HCT116 (cell line): ENCODE measurements at regions not wholly inside any gene's neighbourhood (a gene's known extent, or its start where the extent isn't known, plus 50 kb on each side); places are given as distances from the start of the nearest gene placed in this dataset.

ENCODE experiments used
- ATAC-seq: fragments of 200-7000 bp; cut with Tn5 transposase; 2 replicates; pipeline ENCODE4 v1.9.1; 2020; ENCODE audit warnings: mild to moderate bottlenecking, moderate library complexity
- BruUV-seq: library from RNA; stranded (reverse); fragments of 400-500 nt; replicated peaks from 2 replicates; lab custom pipeline; 2021; lab: Mats Ljungman, UMichigan
- CTCF ChIA-PET: fragments of 300-600 bp; sonication (Branson Sonifier 250); formaldehyde crosslinking; loops from one replicate; lab custom pipeline; 2021; ENCODE audit warnings: antibody characterized with exemption; lab: Charles Lee
- POLR2A ChIA-PET: fragments of 300-600, 350-600 bp; sonication (Branson Sonifier 250); formaldehyde crosslinking; loops from one replicate; lab custom pipeline; 2021; ENCODE audit warnings: antibody characterized with exemption; lab: Charles Lee
- RAD21 ChIA-PET, 2 experiments: fragments of 300-600 bp; sonication (Branson Sonifier 250); formaldehyde crosslinking; loops; one replicate each; lab custom pipeline; 2023; ENCODE audit warnings: low total read pairs in 2 of 2; ENCODE audit not compliant: uncharacterized antibody in 2 of 2, unreplicated experiment in 2 of 2, low non-redundant PET in 1 of 2; lab: Charles Lee
- DNase-seq: peaks from one replicate; pipeline ENCODE4 v3.0.0-alpha.2; 2010; ENCODE audit warnings: low read depth, low spot score
- H2AFZ ChIP-seq: fragments of 200-600 bp; shearing (Covaris generic), sonication (generic); 2 replicates; pipeline ENCODE4 v1.6.1; 2017; ENCODE audit warnings: low read depth, mixed run types, mixed read lengths, antibody characterized with exemption, low read length; ENCODE audit not compliant: poor library complexity, severe bottlenecking
- H3K27ac ChIP-seq: 2 replicates; pipeline ENCODE4 v1.5.1; 2012; ENCODE audit warnings: low read depth, low read length
- H3K27me3 ChIP-seq: fragments of 200-600 bp; sonication (generic); 2 replicates; pipeline ENCODE4 v1.6.1; 2016; ENCODE audit warnings: mixed run types, low read length, mixed read lengths; ENCODE audit not compliant: insufficient read depth
- H3K36me3 ChIP-seq, 2 experiments: fragments of 200-500 bp in 1 of 2; fragments of 200-600 bp in 1 of 2; sonication (Bioruptor generic) in 1 of 2; sonication (generic) in 1 of 2; 2 replicates each; pipeline versions ENCODE4 v1.5.1 to v1.6.1; 2014 to 2016; ENCODE audit warnings: low read length in 2 of 2, inconsistent platforms in 1 of 2, mixed read lengths in 1 of 2, mixed run types in 1 of 2; ENCODE audit not compliant: insufficient read depth in 2 of 2, control insufficient read depth in 1 of 2
- H3K4me1 ChIP-seq, 2 experiments: fragments of 200-600 bp in 1 of 2; sonication (generic) in 1 of 2; 2 replicates each; pipeline versions ENCODE4 v1.5.1 to v1.6.1; 2012 to 2017; ENCODE audit warnings: low read length in 2 of 2, inconsistent platforms in 1 of 2, mild to moderate bottlenecking in 1 of 2, mixed read lengths in 1 of 2, mixed run types in 1 of 2, moderate library complexity in 1 of 2; ENCODE audit not compliant: insufficient read depth in 2 of 2, control insufficient read depth in 1 of 2
- H3K4me2 ChIP-seq: fragments of 200-600 bp; sonication (generic); 2 replicates; pipeline ENCODE4 v1.6.1; 2017; ENCODE audit warnings: mixed run types, low read length, mixed read lengths
- H3K4me3 ChIP-seq, 2 experiments: fragments of 200-600 bp in 1 of 2; sonication (generic) in 1 of 2; replicated peaks in 1 of 2; 2 replicates each; pipeline ENCODE4 v1.5.1; 2011 to 2016; ENCODE audit warnings: low read length in 2 of 2, control low read depth in 1 of 2, low read depth in 1 of 2, mild to moderate bottlenecking in 1 of 2, mixed read lengths in 1 of 2, mixed run types in 1 of 2
- H3K79me2 ChIP-seq: fragments of 200-600 bp; sonication (generic); 2 replicates; pipeline ENCODE4 v1.6.1; 2017; ENCODE audit warnings: mild to moderate bottlenecking, mixed run types, low read length, moderate library complexity, mixed read lengths; ENCODE audit not compliant: insufficient read depth
- H3K9ac ChIP-seq: fragments of 200-600 bp; sonication (generic); 2 replicates; pipeline ENCODE4 v1.6.1; 2016; ENCODE audit warnings: low read length, mixed read lengths
- H3K9me2 ChIP-seq: fragments of 200-600 bp; sonication (generic), shearing (Covaris generic); 2 replicates; pipeline ENCODE4 v1.6.1; 2017; ENCODE audit warnings: mixed run types, mild to moderate bottlenecking, moderate library complexity; ENCODE audit not compliant: insufficient read depth
- H3K9me3 ChIP-seq, 2 experiments: fragments of 200-500 bp in 1 of 2; fragments of 200-600 bp in 1 of 2; sonication (Bioruptor generic) in 1 of 2; sonication (generic) in 1 of 2; 2 replicates each; pipeline ENCODE4 v1.6.1; 2014 to 2017; ENCODE audit warnings: low read length in 2 of 2, mixed read lengths in 2 of 2, inconsistent platforms in 1 of 2, low read depth in 1 of 2, mild to moderate bottlenecking in 1 of 2, mixed run types in 1 of 2, moderate library complexity in 1 of 2; ENCODE audit not compliant: control insufficient read depth in 1 of 2, insufficient read depth in 1 of 2
- H4K20me1 ChIP-seq: fragments of 200-600 bp; sonication (generic), shearing (Covaris generic); 2 replicates; pipeline ENCODE4 v1.6.1; 2017; ENCODE audit warnings: mixed run types, mild to moderate bottlenecking, moderate library complexity; ENCODE audit not compliant: insufficient read depth
- CBX3 ChIP-seq: IDR thresholded peaks from 2 replicates; pipeline ENCODE4 v1.6.1; 2012; ENCODE audit warnings: low read depth
- CEBPB ChIP-seq: IDR thresholded peaks from 2 replicates; pipeline ENCODE4 v1.6.1; 2012; ENCODE audit warnings: low read depth
- EGR1 ChIP-seq: IDR thresholded peaks from 2 replicates; pipeline ENCODE4 v1.6.1; 2012; ENCODE audit warnings: low read depth
- EZH2 ChIP-seq: fragments of 200-600 bp; sonication (generic); IDR thresholded peaks from 2 replicates; pipeline ENCODE4 v1.6.1; 2017; ENCODE audit warnings: antibody characterized with exemption, mixed run types
- EZH2phosphoT487 ChIP-seq: fragments of 200-600 bp; IDR thresholded peaks from 2 replicates; pipeline ENCODE4 v1.6.1; 2018; ENCODE audit warnings: antibody characterized with exemption, borderline replicate concordance
- FOSL1 ChIP-seq: IDR thresholded peaks from 2 replicates; pipeline ENCODE4 v1.6.1; 2012; ENCODE audit warnings: low read depth
- JUND ChIP-seq: IDR thresholded peaks from 2 replicates; pipeline ENCODE4 v1.6.1; 2012
- POLR2A ChIP-seq: IDR thresholded peaks from 2 replicates; pipeline ENCODE4 v1.7.0; 2011; ENCODE audit warnings: borderline replicate concordance; ENCODE audit not compliant: insufficient read depth, insufficient read length; ENCODE audit errors: extremely low read depth
- SIN3A ChIP-seq: IDR thresholded peaks from 2 replicates; pipeline ENCODE4 v1.6.1; 2012; ENCODE audit warnings: low read depth
- SP1 ChIP-seq: IDR thresholded peaks from 2 replicates; pipeline ENCODE4 v1.6.1; 2012; ENCODE audit warnings: low read depth
- SRF ChIP-seq: IDR thresholded peaks from 2 replicates; pipeline ENCODE4 v1.6.1; 2012; ENCODE audit warnings: low read depth
- TCF7L2 ChIP-seq: IDR thresholded peaks from 2 replicates; pipeline ENCODE4 v1.7.0; 2011; ENCODE audit warnings: borderline replicate concordance, inconsistent platforms; ENCODE audit not compliant: insufficient read depth, insufficient read length; ENCODE audit errors: extremely low read depth
- YY1 ChIP-seq: IDR thresholded peaks from 2 replicates; pipeline ENCODE4 v1.6.1; 2011; ENCODE audit warnings: low read length, low read depth, moderate library complexity, mild to moderate bottlenecking; ENCODE audit not compliant: insufficient replicate concordance; ENCODE audit errors: extremely low read depth
- ZNF274 ChIP-seq: fragments of 200-500 bp; sonication (Bioruptor generic); IDR thresholded peaks from 2 replicates; pipeline ENCODE4 v1.6.1; 2014; ENCODE audit warnings: mild to moderate bottlenecking, low read depth, low read length, inconsistent platforms
- intact Hi-C: fragments of 100-400 bp; cut with micrococcal nuclease; formaldehyde crosslinking; loops from 2 replicates; pipeline ENCODE4 v1.10.0; 2022
- TF ChIP-seq, protein P1 (sequence below), 3 experiments: fragments of 200-600 bp in 1 of 3; sonication (generic) in 1 of 3; IDR thresholded peaks in 2 of 3; conservative IDR thresholded peaks in 1 of 3; 2 replicates each; pipeline ENCODE4 v1.5.1; 2012 to 2017; ENCODE audit warnings: low read depth in 2 of 3, low read length in 2 of 3, antibody characterized with exemption in 1 of 3, borderline replicate concordance in 1 of 3, control low read depth in 1 of 3, mild to moderate bottlenecking in 1 of 3, mixed read lengths in 1 of 3, mixed run types in 1 of 3, moderate library complexity in 1 of 3; ENCODE audit not compliant: insufficient read depth in 1 of 3
- TF ChIP-seq, protein P2 (sequence below): IDR thresholded peaks from 2 replicates; pipeline ENCODE4 v1.6.1; 2012; ENCODE audit warnings: low read depth

DNA sequence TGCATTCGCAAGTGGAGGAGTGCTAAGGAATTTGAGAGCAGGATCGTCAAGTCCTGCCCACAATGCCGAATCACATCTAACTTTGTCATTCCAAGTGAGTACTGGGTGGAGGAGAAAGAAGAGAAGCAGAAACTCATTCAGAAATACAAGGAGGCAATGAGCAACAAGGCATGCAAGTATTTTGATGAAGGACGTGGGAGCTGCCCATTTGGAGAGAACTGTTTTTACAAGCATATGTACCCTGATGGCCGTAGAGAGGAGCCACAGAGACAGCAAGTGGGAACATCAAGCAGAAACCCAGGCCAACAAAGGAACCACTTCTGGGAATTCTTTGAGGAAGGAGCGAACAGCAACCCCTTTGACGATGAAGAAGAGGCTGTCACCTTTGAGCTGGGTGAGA, 100.2 kb upstream of the MED14 start:
- no peak overlapping the region for H3K4me3 ChIP-seq
- H3K9ac ChIP-seq, result no peak overlapping the region
- H3K4me1 ChIP-seq, result no peaks in the 10 kb centered on the region
- ATAC-seq (no peak), DNase-seq (no peak)
- H3K9me3 ChIP-seq, result no peaks in the 10 kb centered on the region
- TF ChIP-seq SP1 (no peak), SRF (no peak), CEBPB (no peak), YY1 (no peak), TCF7L2 (no peak), FOSL1 (no peak), SIN3A (no peak), CBX3 (no peak)
- no peaks in the 10 kb centered on the region for H4K20me1 ChIP-seq
- H3K9me2 ChIP-seq, result no peaks in the 10 kb centered on the region
- intact Hi-C loops, result no loop called here
- no TSS peak for BruUV-seq
- H3K27me3 ChIP-seq, result no peaks in the 10 kb centered on the region
- no peak overlapping the region for H3K4me2 ChIP-seq
- H3K36me3 ChIP-seq, result no peaks in the 10 kb centered on the region
- H2AFZ ChIP-seq, result no peak overlapping the region
- ChIA-PET CTCF (no interaction called here), POLR2A (no interaction called here), RAD21 (no interaction called here)
- H3K79me2 ChIP-seq, result no peaks in the 10 kb centered on the region
- no peak overlapping the region for H3K27ac ChIP-seq

DNA sequence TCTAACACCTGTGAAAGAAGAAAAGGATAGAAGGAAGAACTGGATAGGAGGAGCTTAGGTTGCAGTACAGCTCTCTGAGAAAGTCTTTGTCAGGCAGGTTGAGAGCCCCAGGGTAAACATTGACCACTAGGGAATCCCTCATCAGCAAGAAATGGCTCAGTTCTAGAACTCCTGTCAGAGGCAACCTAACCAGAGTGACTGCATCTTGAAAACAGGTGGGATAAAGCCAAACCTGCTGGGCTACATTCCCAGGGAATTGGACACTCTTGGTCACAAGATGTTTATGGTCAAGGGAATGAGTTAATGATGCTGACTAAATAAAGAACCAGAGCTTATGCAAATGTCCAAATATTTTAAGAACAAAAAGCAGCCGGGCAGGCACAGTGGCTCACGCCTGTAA, 108.3 kb upstream of the MED14 start:
- Histone ChIP-seq H3K79me2 (no peaks in the 10 kb centered on the region), H4K20me1 (no peaks in the 10 kb centered on the region), H3K9me2 (no peaks in the 10 kb centered on the region), H3K9me3 (no peaks in the 10 kb centered on the region), H3K36me3 (no peaks in the 10 kb centered on the region), H3K4me1 (no peaks in the 10 kb centered on the region), H2AFZ (no peak overlapping the region), H3K27me3 (no peaks in the 10 kb centered on the region), H3K4me2 (no peak overlapping the region), H3K4me3 (no peak overlapping the region), H3K27ac (no peak overlapping the region), H3K9ac (no peak overlapping the region)
- ChIA-PET CTCF (no interaction called here), POLR2A (no interaction called here), RAD21 (no interaction called here)
- DNase-seq (no peak), ATAC-seq (no peak)
- TF ChIP-seq ZNF274 (no peak), EZH2 (no peak), JUND (no peak), TCF7L2 (no peak), EGR1 (no peak), YY1 (no peak), SRF (no peak), POLR2A (no peak), EZH2phosphoT487 (no peak)
- TF ChIP-seq, protein P1, sequence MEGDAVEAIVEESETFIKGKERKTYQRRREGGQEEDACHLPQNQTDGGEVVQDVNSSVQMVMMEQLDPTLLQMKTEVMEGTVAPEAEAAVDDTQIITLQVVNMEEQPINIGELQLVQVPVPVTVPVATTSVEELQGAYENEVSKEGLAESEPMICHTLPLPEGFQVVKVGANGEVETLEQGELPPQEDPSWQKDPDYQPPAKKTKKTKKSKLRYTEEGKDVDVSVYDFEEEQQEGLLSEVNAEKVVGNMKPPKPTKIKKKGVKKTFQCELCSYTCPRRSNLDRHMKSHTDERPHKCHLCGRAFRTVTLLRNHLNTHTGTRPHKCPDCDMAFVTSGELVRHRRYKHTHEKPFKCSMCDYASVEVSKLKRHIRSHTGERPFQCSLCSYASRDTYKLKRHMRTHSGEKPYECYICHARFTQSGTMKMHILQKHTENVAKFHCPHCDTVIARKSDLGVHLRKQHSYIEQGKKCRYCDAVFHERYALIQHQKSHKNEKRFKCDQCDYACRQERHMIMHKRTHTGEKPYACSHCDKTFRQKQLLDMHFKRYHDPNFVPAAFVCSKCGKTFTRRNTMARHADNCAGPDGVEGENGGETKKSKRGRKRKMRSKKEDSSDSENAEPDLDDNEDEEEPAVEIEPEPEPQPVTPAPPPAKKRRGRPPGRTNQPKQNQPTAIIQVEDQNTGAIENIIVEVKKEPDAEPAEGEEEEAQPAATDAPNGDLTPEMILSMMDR (IDR thresholded peaks at IDR 0.05 in 2 of 3, conservative IDR thresholded peaks at IDR 0.05 in 1 of 3; ENCODE audit: borderline replicate concordance in 1 of 3, insufficient read depth in 1 of 3, low read depth in 2 of 3, low read length in 2 of 3), result no peak
- TF ChIP-seq, protein P2, sequence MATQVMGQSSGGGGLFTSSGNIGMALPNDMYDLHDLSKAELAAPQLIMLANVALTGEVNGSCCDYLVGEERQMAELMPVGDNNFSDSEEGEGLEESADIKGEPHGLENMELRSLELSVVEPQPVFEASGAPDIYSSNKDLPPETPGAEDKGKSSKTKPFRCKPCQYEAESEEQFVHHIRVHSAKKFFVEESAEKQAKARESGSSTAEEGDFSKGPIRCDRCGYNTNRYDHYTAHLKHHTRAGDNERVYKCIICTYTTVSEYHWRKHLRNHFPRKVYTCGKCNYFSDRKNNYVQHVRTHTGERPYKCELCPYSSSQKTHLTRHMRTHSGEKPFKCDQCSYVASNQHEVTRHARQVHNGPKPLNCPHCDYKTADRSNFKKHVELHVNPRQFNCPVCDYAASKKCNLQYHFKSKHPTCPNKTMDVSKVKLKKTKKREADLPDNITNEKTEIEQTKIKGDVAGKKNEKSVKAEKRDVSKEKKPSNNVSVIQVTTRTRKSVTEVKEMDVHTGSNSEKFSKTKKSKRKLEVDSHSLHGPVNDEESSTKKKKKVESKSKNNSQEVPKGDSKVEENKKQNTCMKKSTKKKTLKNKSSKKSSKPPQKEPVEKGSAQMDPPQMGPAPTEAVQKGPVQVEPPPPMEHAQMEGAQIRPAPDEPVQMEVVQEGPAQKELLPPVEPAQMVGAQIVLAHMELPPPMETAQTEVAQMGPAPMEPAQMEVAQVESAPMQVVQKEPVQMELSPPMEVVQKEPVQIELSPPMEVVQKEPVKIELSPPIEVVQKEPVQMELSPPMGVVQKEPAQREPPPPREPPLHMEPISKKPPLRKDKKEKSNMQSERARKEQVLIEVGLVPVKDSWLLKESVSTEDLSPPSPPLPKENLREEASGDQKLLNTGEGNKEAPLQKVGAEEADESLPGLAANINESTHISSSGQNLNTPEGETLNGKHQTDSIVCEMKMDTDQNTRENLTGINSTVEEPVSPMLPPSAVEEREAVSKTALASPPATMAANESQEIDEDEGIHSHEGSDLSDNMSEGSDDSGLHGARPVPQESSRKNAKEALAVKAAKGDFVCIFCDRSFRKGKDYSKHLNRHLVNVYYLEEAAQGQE, result no peak
- intact Hi-C loops, result no loop called here
- no TSS peak for BruUV-seq
